Panc1 (cell line): ENCODE measurements at regions not wholly inside any gene's neighbourhood (a gene's known extent, or its start where the extent isn't known, plus 50 kb on each side); places are given as distances from the start of the nearest gene placed in this dataset.

Experiments used
- ATAC-seq: fragments of 200-7000 bp; cut with Tn5 transposase; 2 replicates; pipeline ENCODE4 v1.9.1; 2020; ENCODE audit warnings: mild to moderate bottlenecking, moderate library complexity
- BruUV-seq: library from RNA; stranded (reverse); fragments of 400-500 nt; replicated peaks from 2 replicates; lab custom pipeline; 2021; lab: Mats Ljungman, UMichigan
- CTCF ChIA-PET: fragments of 300-600 bp; sonication (Branson Sonifier 250); formaldehyde crosslinking; loops from one replicate; lab custom pipeline; 2022; ENCODE audit warnings: antibody characterized with exemption; lab: Charles Lee
- POLR2A ChIA-PET: fragments of 300-600 bp; sonication (Branson Sonifier 250); formaldehyde crosslinking; loops from one replicate; lab custom pipeline; 2022; ENCODE audit warnings: antibody characterized with exemption; lab: Charles Lee
- DNase-seq: peaks from one replicate; pipeline ENCODE4 v3.0.0-alpha.2; 2010; ENCODE audit warnings: low read depth, low spot score
- H3K27ac ChIP-seq: 2 replicates; pipeline ENCODE4 v1.5.1; 2011; ENCODE audit warnings: mild to moderate bottlenecking, low read length, inconsistent platforms
- H3K27me3 ChIP-seq: fragments of 200-500 bp; sonication (Bioruptor generic); 2 replicates; pipeline ENCODE4 v1.6.0; 2014; ENCODE audit warnings: low read length, inconsistent platforms; ENCODE audit not compliant: control insufficient read depth, insufficient read depth
- H3K36me3 ChIP-seq: fragments of 200-500 bp; sonication (Bioruptor generic); 2 replicates; pipeline ENCODE4 v1.5.1; 2014; ENCODE audit warnings: inconsistent platforms, mild to moderate bottlenecking, low read length, moderate library complexity; ENCODE audit not compliant: control insufficient read depth, insufficient read depth
- H3K4me1 ChIP-seq: 2 replicates; pipeline ENCODE4 v1.5.1; 2011; ENCODE audit warnings: inconsistent platforms, mild to moderate bottlenecking, low read length, moderate library complexity; ENCODE audit not compliant: control insufficient read depth, insufficient read depth
- H3K4me3 ChIP-seq, 2 experiments: 2 replicates each; pipeline ENCODE4 v1.5.1; 2011 to 2012; ENCODE audit warnings: low read depth in 2 of 2, low read length in 2 of 2, mild to moderate bottlenecking in 2 of 2, inconsistent platforms in 1 of 2, moderate library complexity in 1 of 2
- H3K9me3 ChIP-seq: fragments of 200-500 bp; sonication (Bioruptor generic); 2 replicates; pipeline ENCODE4 v1.5.1; 2014; ENCODE audit warnings: low read depth, mild to moderate bottlenecking, inconsistent platforms, low read length, moderate library complexity; ENCODE audit not compliant: control insufficient read depth, insufficient read depth
- POLR2AphosphoS5 ChIP-seq: IDR thresholded peaks from 2 replicates; pipeline ENCODE4 v1.6.1; 2012; ENCODE audit warnings: mild to moderate bottlenecking, low read depth, low read length, moderate library complexity
- SIN3A ChIP-seq: IDR thresholded peaks from 2 replicates; pipeline ENCODE4 v1.6.1; 2012; ENCODE audit warnings: low read depth, mild to moderate bottlenecking, low read length, moderate library complexity, borderline replicate concordance; ENCODE audit not compliant: insufficient read depth
- TCF7L2 ChIP-seq: IDR thresholded peaks from 2 replicates; pipeline ENCODE4 v1.6.1; 2011; ENCODE audit warnings: mild to moderate bottlenecking, low read depth, low read length, inconsistent platforms
- in situ Hi-C: cut with HindIII; loops from 2 replicates; pipeline ENCODE4 v1.10.0; 2016; ENCODE audit warnings: low sequenced_read_pairs, low pct_unique_long_range_greater_than_20kb
- intact Hi-C: fragments of 100-400 bp; cut with micrococcal nuclease; formaldehyde crosslinking; loops from one replicate; pipeline ENCODE4 v1.10.0; 2022; ENCODE audit not compliant: unreplicated experiment
- TF ChIP-seq, protein P1 (sequence below): fragments of 450-650 bp; IDR thresholded peaks from 2 replicates; pipeline ENCODE4 v1.5.1; 2017; ENCODE audit warnings: mild to moderate bottlenecking
- TF ChIP-seq, protein P2 (sequence below), 2 experiments: IDR thresholded peaks; 2 replicates each; pipeline ENCODE4 v1.6.1; 2011 to 2012; ENCODE audit warnings: low read depth in 2 of 2, control low read depth in 1 of 2, low read length in 1 of 2, mild to moderate bottlenecking in 1 of 2, moderate library complexity in 1 of 2; ENCODE audit not compliant: insufficient read depth in 1 of 2

DNA sequence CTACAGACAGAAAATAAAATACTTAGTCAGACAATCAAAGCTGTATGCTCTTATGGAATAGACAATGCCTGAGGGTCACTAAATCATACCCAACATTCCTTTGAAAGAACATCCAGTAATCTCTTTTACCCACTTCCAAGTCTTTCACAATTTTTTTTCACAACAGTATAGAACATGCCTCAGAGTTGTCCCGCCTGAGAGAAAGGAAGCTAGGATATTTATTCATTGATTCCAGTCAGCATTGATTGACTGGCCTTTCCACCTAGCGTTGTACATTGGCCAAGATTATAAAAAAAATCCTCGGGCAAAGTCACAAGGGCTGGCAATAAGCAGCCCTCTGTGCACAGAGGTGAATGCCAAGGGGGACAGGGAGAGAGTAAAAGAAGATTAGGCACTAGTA, 318.1 kb upstream of the PIK3R1 start:
- no peaks in the 10 kb centered on the region for H3K36me3 ChIP-seq
- TF ChIP-seq TCF7L2 = no peak
- no peak for TF ChIP-seq SIN3A
- TF ChIP-seq, protein P1, sequence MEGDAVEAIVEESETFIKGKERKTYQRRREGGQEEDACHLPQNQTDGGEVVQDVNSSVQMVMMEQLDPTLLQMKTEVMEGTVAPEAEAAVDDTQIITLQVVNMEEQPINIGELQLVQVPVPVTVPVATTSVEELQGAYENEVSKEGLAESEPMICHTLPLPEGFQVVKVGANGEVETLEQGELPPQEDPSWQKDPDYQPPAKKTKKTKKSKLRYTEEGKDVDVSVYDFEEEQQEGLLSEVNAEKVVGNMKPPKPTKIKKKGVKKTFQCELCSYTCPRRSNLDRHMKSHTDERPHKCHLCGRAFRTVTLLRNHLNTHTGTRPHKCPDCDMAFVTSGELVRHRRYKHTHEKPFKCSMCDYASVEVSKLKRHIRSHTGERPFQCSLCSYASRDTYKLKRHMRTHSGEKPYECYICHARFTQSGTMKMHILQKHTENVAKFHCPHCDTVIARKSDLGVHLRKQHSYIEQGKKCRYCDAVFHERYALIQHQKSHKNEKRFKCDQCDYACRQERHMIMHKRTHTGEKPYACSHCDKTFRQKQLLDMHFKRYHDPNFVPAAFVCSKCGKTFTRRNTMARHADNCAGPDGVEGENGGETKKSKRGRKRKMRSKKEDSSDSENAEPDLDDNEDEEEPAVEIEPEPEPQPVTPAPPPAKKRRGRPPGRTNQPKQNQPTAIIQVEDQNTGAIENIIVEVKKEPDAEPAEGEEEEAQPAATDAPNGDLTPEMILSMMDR = no peak
- TF ChIP-seq, protein P2, sequence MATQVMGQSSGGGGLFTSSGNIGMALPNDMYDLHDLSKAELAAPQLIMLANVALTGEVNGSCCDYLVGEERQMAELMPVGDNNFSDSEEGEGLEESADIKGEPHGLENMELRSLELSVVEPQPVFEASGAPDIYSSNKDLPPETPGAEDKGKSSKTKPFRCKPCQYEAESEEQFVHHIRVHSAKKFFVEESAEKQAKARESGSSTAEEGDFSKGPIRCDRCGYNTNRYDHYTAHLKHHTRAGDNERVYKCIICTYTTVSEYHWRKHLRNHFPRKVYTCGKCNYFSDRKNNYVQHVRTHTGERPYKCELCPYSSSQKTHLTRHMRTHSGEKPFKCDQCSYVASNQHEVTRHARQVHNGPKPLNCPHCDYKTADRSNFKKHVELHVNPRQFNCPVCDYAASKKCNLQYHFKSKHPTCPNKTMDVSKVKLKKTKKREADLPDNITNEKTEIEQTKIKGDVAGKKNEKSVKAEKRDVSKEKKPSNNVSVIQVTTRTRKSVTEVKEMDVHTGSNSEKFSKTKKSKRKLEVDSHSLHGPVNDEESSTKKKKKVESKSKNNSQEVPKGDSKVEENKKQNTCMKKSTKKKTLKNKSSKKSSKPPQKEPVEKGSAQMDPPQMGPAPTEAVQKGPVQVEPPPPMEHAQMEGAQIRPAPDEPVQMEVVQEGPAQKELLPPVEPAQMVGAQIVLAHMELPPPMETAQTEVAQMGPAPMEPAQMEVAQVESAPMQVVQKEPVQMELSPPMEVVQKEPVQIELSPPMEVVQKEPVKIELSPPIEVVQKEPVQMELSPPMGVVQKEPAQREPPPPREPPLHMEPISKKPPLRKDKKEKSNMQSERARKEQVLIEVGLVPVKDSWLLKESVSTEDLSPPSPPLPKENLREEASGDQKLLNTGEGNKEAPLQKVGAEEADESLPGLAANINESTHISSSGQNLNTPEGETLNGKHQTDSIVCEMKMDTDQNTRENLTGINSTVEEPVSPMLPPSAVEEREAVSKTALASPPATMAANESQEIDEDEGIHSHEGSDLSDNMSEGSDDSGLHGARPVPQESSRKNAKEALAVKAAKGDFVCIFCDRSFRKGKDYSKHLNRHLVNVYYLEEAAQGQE (IDR thresholded peaks at IDR 0.05; ENCODE audit: insufficient read depth in 1 of 2, low read depth in 2 of 2, low read length in 1 of 2) = no peak
- TF ChIP-seq POLR2AphosphoS5 = no peak
- no peak for ATAC-seq
- in situ Hi-C loops (no loop called here), intact Hi-C loops (no loop called here)
- BruUV-seq = no TSS peak
- no peaks in the 10 kb centered on the region for H3K9me3 ChIP-seq
- no peak overlapping the region for H3K4me3 ChIP-seq
- ChIA-PET POLR2A (no interaction called here), CTCF (no interaction called here)
- no peaks in the 10 kb centered on the region for H3K4me1 ChIP-seq
- H3K27ac ChIP-seq = no peak overlapping the region
- no peaks in the 10 kb centered on the region for H3K27me3 ChIP-seq
- no peak for DNase-seq

DNA sequence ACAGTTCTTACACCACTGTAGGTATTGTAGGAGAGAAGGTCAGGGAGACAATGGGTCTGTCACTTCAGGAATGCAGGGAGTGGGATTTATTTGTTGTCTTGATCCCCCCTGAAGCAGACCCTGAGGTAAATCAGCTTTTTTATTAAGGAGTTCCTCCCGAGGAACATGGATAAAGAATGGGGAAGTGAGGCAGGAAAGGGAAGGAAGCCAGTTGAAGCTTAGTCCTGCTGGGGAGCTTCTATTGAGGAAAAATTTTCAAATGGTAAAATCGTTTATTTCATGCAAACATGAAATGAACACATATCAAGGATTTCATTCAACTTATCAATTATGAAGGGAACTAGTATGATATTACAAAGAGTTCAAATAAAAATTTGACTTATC, 318.6 kb upstream of the PIK3R1 start:
- intact Hi-C loops = no loop called here
- Histone ChIP-seq H3K9me3 (no peaks in the 10 kb centered on the region), H3K27ac (no peak overlapping the region), H3K4me3 (no peak overlapping the region), H3K4me1 (no peaks in the 10 kb centered on the region), H3K36me3 (no peaks in the 10 kb centered on the region), H3K27me3 (no peaks in the 10 kb centered on the region)
- TF ChIP-seq TCF7L2 (no peak), SIN3A (no peak), POLR2AphosphoS5 (no peak)
- TF ChIP-seq, protein P1 = no peak
- TF ChIP-seq, protein P2 (IDR thresholded peaks at IDR 0.05; ENCODE audit: insufficient read depth in 1 of 2, low read depth in 2 of 2, low read length in 1 of 2) = no peak
- CTCF ChIA-PET = no interaction called here
- no peak for ATAC-seq
- no TSS peak for BruUV-seq
- no peak for DNase-seq
- POLR2A ChIA-PET = no interaction called here
- in situ Hi-C loops = no loop called here
